ENCODE measurements at regions not wholly inside any gene's neighbourhood (a gene's known extent, or its start where the extent isn't known, plus 50 kb on each side); places are given as distances from the start of the nearest gene placed in this dataset.
A peak's percentile ranks its signal among the peaks of the same experiment; 100 is the strongest.
"Not testable (repeated sequence)": the region's sequence is repeated elsewhere in the genome, so short reads cannot be mapped to it uniquely, and the experiment has no call there.

DNA sequence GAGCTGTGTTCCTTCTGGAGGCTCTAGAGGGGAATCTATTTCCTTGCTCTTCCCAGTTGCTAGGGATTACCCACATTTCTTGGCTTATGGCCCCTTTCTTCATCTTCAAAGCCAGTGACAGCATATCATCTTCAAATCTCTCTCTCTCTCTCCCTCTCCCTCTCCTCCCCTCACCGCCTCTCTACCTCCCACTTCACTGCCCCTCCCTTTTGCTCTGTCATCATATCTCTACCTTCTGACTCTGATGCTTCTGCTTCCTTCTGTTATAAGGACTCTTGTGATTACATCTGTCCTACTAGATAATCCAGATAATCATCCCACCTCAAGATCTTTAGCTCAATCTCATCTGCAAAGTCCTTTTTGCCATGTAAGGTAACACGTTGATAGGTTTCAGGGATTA, 93.1 kb upstream of the TEX13D start:
- DNase-seq, result no peak

GRCh38 chrX:124239911-124240310, 92.5 kb upstream of the TEX13D start:
- DNase-seq, result peak; percentile 16

GRCh38 chrX:124240422-124240821, 92.0 kb upstream of the TEX13D start:
- no peak for DNase-seq

DNA sequence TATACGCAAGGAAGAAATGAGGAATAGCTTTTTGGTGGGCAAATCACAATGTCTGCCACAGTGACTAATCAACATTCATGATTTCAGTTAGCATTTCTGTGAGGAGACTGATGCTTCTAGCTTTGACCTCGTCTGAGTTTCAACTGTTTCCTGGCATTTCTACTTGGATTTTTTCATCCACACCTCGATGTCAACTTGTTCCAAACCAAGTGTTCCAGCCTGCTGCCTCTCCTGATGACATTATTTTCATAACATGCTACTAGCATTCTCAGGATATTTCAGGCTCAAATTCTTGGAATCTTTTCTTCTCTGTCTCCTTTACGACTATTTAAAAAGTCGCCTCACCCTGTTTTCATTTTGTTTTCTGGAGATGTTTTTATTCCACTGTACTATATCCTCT, 90.3 kb upstream of the TEX13D start:
- no peak for DNase-seq

DNA sequence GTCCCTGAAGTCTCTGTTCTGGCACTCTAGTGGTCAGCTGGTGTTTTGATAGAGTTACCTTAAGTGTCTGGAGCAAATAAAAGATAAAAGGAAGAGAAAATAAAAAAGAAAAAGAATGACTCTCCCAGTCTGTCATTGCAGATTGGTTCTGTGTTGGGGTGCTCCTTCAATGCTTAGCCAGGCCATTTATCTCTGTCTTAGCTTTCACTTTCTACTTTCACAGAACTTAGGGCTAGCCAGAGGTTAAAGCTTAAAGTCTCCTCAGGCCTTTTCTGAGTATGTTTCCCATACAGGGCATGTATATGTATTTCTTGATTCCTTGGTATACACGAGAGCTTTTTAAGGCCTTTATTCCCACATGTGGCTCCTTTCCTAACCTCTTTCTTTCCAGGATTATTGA, 83.1 kb upstream of the TEX13D start:
- DNase-seq, result no peak

GRCh38 chrX:124250835-124251437, 81.5 kb upstream of the TEX13D start:
- DNase-seq, result no peak

GRCh38 chrX:124254611-124255010, 77.8 kb upstream of the TEX13D start:
- DNase-seq, result no peak

GRCh38 chrX:124256216-124256615, 76.2 kb upstream of the TEX13D start:
- no peak for DNase-seq

GRCh38 chrX:124256629-124257380, 75.7 kb upstream of the TEX13D start:
- no peak for DNase-seq

- DNase-seq, result no peak
These were observed 74.3 kb upstream of the TEX13D start for GRCh38 chrX:124257924-124258702.

DNA sequence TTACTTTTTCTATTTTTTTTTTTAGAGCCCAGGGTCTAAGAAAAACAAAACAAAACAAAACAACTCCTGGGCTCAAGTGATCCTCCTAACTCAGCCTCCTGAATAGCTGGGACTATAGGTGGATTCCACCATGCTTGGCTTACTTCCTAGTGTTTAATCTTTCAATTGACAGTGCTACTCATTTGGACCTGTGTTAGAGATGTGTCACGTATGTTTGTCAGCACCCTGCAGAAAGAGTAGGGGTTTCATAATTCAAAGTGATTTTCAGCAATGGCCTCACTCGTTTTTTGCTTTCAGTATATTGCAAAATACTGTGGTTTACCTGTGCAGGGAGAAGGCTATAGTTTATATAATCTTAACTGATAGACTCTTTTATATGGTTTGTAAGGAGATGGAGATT, 71.6 kb upstream of the TEX13D start:
- no peak for DNase-seq

DNA sequence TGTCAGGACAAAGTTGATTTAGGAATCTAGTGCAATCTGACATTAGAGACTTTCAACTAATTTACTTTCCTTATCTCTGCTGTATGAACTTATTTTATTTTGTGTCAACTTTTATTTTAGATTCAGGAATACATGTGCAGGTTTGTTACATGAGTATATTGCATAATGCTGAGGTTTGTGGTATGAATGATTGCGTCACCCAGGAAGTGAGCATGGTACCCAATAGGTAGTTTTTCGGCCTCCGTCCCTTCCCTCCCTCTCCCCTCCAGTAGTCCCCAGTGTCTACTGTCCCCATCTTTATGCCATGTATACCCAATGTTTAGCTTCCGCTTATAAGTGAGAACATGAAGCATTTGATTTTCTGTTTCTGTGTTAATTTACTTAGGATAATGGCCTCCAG, 68.7 kb upstream of the TEX13D start:
- no peak for DNase-seq

DNA sequence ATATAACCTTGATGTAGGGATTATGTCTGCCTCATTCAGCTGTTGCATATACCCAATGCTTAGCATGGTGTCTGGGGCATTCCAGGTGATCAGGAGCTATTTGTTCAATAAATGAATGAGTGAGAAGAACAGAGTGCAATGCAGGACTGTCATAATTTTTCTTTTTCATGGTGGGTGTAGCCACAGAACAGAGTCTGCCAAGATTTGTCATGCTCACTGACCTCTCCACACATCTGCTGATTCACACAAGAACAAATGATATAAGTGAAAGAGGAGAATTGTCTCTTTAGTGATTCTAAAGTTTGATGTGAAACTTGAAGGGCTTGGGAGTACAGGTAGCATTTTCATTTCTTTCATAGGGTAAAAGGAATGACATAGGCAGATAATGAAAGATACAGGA, 64.4 kb upstream of the TEX13D start:
- DNase-seq, result no peak

GRCh38 chrX:124269881-124270280, 62.6 kb upstream of the TEX13D start:
- no peak for DNase-seq

GRCh38 chrX:124271599-124271998, 60.9 kb upstream of the TEX13D start:
- not testable (repeated sequence) for DNase-seq

GRCh38 chrX:124272370-124272982, 60.0 kb upstream of the TEX13D start:
- DNase-seq, result no peak

- DNase-seq, result no peak
These were observed 57.9 kb upstream of the TEX13D start for GRCh38 chrX:124274438-124275181.

DNA sequence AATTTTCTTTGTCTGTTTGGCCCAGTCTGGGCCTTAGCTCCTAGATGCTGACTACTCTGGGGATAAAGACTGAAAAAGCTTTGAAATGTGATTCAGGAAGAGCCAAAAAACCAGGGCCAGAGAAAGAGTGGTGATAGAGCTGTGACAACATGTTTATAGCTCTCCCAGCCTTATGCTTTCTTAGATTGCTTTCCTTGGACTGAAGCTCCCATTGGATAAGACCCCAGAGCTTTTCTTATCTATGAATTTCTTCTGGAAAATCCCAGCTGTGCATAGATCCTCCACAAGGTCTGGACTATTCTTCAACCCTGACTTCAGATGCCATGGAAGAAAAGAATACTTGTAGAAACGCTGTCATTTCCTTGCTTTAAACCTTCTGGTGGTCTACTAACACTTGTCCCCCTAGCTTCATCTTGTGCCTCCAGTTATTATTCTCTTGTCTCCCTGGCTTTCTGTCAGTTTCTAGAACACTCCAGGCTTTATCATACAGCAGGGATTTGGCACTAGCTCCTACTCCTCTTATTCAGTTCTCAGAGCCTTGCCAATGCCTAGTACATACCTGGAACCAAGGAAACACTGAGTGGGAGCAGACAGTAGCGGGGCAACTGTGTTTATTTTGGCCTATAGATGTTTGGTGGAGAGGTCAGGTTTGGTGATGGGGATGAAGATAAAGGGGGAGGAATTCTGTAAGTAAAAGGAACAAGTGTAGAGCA, 57.1 kb upstream of the TEX13D start:
- no peak for DNase-seq

- no peak for DNase-seq
These were observed 52.1 kb upstream of the TEX13D start for GRCh38 chrX:124280294-124280902.

DNA sequence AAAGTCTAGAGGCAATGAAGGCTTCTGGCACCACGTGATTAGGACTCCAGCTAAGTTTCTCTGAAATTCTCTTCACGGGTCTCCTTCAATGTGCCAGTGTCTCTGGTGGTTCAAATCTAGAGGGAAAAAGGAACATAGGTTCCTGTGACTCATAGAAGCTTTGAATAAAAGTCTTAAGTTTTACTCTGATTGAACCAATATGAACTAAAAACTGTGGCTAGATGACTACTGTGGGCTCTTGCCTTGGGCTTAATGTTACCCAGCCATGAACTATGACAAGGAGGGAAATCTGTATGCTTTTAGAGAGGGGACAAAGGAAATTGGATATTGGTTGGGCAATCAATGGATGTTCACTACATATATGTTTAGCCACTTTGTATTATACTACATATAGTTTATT, 49.9 kb upstream of the TEX13D start:
- DNase-seq, result no peak

Measured in effector CD4-positive, alpha-beta T cell (primary cell).